K562 (cell line): ENCODE measurements at regions not wholly inside any gene's neighbourhood (a gene's known extent, or its start where the extent isn't known, plus 50 kb on each side); places are given as distances from the start of the nearest gene placed in this dataset.

Experiments
- ATAC-seq: fragments of 200-7000 bp; cut with Tn5 transposase; 3 replicates; pipeline ENCODE4 v1.9.1; 2020; ENCODE audit warnings: moderate library complexity
- BruUV-seq: library from RNA; stranded (reverse); fragments of 400-500 nt; replicated peaks from 2 replicates; lab custom pipeline; 2021; lab: Mats Ljungman, UMichigan
- CTCF ChIA-PET: fragments of 300-600 bp; formaldehyde crosslinking; extraction: SDS; loops from one replicate; lab custom pipeline; 2021; ENCODE audit warnings: low intra/inter-chr PET ratio; lab: Yijun Ruan, JAX
- POLR2A ChIA-PET: fragments of 300-600, 350-650 bp; sonication (Branson Sonifier 250); formaldehyde crosslinking; extraction: SDS; loops from one replicate; lab custom pipeline; 2021; ENCODE audit warnings: antibody characterized with exemption, inconsistent platforms; lab: Yijun Ruan, JAX
- DNase-seq, 4 experiments: peaks; one replicate each; pipeline versions ENCODE4 v3.0.0 to v3.0.0-alpha.2; 2011 to 2018; ENCODE audit warnings: low spot score in 3 of 4, mixed read lengths in 3 of 4; ENCODE audit errors: extremely low read depth in 1 of 4
- FAIRE-seq: peaks from 2 replicates; lab custom pipeline; 2011; peaks lifted over from hg19 to GRCh38; lab: Jason Lieb, UNC
- H2AFZ ChIP-seq: 2 replicates; pipeline ENCODE4 v1.6.0; 2011; ENCODE audit warnings: low read depth, low read length, control low read depth, inconsistent platforms
- H3K27ac ChIP-seq: fragments of 200-600 bp; 3 replicates; pipeline ENCODE4 v1.8.0; 2011; ENCODE audit warnings: low read depth, mild to moderate bottlenecking, control low read depth, inconsistent platforms, low read length, moderate library complexity, mixed read lengths; ENCODE audit errors: extremely low read depth
- H3K27me3 ChIP-seq, 2 experiments: fragments of 300-600 bp in 1 of 2; 2 replicates in 1 of 2; 3 replicates in 1 of 2; pipeline versions ENCODE4 v1.6.0 to v1.8.0; 2011; ENCODE audit warnings: inconsistent platforms in 2 of 2, low read length in 2 of 2, mild to moderate bottlenecking in 1 of 2, mixed read lengths in 1 of 2, moderate library complexity in 1 of 2; ENCODE audit not compliant: control insufficient read depth in 2 of 2, insufficient read depth in 2 of 2
- H3K36me3 ChIP-seq: fragments of 300-600 bp; 3 replicates; pipeline ENCODE4 v1.8.0; 2011; ENCODE audit warnings: mild to moderate bottlenecking, low read length, inconsistent platforms; ENCODE audit not compliant: control insufficient read depth, insufficient read depth
- H3K4me1 ChIP-seq, 2 experiments: fragments of 200-600 bp in 1 of 2; replicated peaks in 1 of 2; 2 replicates in 1 of 2; 3 replicates in 1 of 2; pipeline versions ENCODE4 v1.5.1 to v1.8.0; 2011; ENCODE audit warnings: inconsistent platforms in 2 of 2, low read length in 2 of 2, mild to moderate bottlenecking in 1 of 2, mixed read lengths in 1 of 2, moderate library complexity in 1 of 2; ENCODE audit not compliant: control insufficient read depth in 2 of 2, insufficient read depth in 2 of 2
- H3K4me2 ChIP-seq: 2 replicates; pipeline ENCODE4 v1.6.1; 2011; ENCODE audit warnings: low read length, control low read depth, inconsistent platforms, mixed read lengths; ENCODE audit not compliant: insufficient read depth
- H3K4me3 ChIP-seq: fragments of 200-600 bp; sonication (generic), shearing (Covaris generic); 2 replicates; pipeline ENCODE4 v1.5.1; 2016; ENCODE audit warnings: control low read depth, inconsistent platforms
- H3K79me2 ChIP-seq: fragments of 200-600 bp; 3 replicates; pipeline ENCODE4 v1.8.0; 2011; ENCODE audit warnings: low read length, inconsistent platforms; ENCODE audit not compliant: control insufficient read depth, insufficient read depth
- H3K9ac ChIP-seq, 2 experiments: 2 replicates each; pipeline versions ENCODE4 v1.6.0 to v1.6.1; 2011; ENCODE audit warnings: low read depth in 2 of 2, low read length in 2 of 2, control low read depth in 1 of 2, inconsistent platforms in 1 of 2, mild to moderate bottlenecking in 1 of 2, mixed read lengths in 1 of 2; ENCODE audit not compliant: insufficient read depth in 1 of 2
- H3K9me1 ChIP-seq: one replicate; pipeline ENCODE4 v1.6.0; 2011; ENCODE audit warnings: inconsistent platforms, mild to moderate bottlenecking, low read length, moderate library complexity; ENCODE audit not compliant: control insufficient read depth, insufficient read depth
- H3K9me3 ChIP-seq: replicated peaks from 2 replicates; pipeline ENCODE4 v1.5.1; 2011; ENCODE audit warnings: low read depth, low read length, inconsistent platforms; ENCODE audit not compliant: control insufficient read depth, insufficient read depth
- H4K20me1 ChIP-seq: replicated peaks from 2 replicates; pipeline ENCODE4 v1.6.1; 2011; ENCODE audit warnings: low read length, inconsistent platforms, mixed read lengths; ENCODE audit not compliant: control insufficient read depth, insufficient read depth
- CTBP1 ChIP-seq: fragments of 450-650 bp; IDR thresholded peaks from 2 replicates; pipeline ENCODE4 v1.6.1; 2016; ENCODE audit warnings: borderline replicate concordance
- ESRRA ChIP-seq: fragments of 450-650 bp; IDR thresholded peaks from 2 replicates; pipeline ENCODE4 v1.6.1; 2014; ENCODE audit warnings: low read depth, mild to moderate bottlenecking, moderate library complexity, borderline replicate concordance
- EZH2 ChIP-seq: IDR thresholded peaks from 2 replicates; pipeline ENCODE4 v1.6.1; 2012; ENCODE audit warnings: low read depth, mild to moderate bottlenecking, inconsistent platforms, low read length, borderline replicate concordance
- NFIX ChIP-seq: fragments of 250-450 bp; sonication (Bioruptor Pico); IDR thresholded peaks from 2 replicates; pipeline ENCODE4 v1.4.0; 2020; ENCODE audit warnings: low read depth, mild to moderate bottlenecking, moderate library complexity
- RBM34 ChIP-seq: fragments of 200-400 bp; formaldehyde crosslinking; IDR thresholded peaks from 2 replicates; pipeline ENCODE4 v1.6.1; 2018; ENCODE audit warnings: low read length, borderline replicate concordance; ENCODE audit not compliant: insufficient read depth
- SMARCA4 ChIP-seq: fragments of 450-650 bp; IDR thresholded peaks from 2 replicates; pipeline ENCODE4 v1.6.1; 2016
- SNRNP70 ChIP-seq: fragments of 200-400 bp; formaldehyde crosslinking; optimal IDR thresholded peaks from 2 replicates; pipeline ENCODE3; 2017; ENCODE audit warnings: low read depth, low read length
- STAT5B ChIP-seq: fragments of 250-450 bp; sonication (Bioruptor Pico); IDR thresholded peaks from 2 replicates; pipeline ENCODE4 v1.8.0; 2021; ENCODE audit warnings: mild to moderate bottlenecking, inconsistent platforms
- TBP ChIP-seq: optimal IDR thresholded peaks from 2 replicates; pipeline ENCODE3; 2011; ENCODE audit warnings: low read depth, low read length, improper control_type of control experiment
- ZNF79 ChIP-seq: fragments of 250-450 bp; sonication (Bioruptor Pico); IDR thresholded peaks from 2 replicates; pipeline ENCODE4 v1.4.0; 2020; ENCODE audit warnings: low read depth, mild to moderate bottlenecking, moderate library complexity
- WGBS: fragments of 100-300 bp; shearing (Covaris generic); methylation state at CpG from one replicate; pipeline ENCODE4 v1.1.6; 2016; ENCODE audit warnings: low coverage, mixed read lengths; ENCODE audit not compliant: insufficient coverage; ENCODE audit errors: missing lambda C conversion rate; 5-methylcytosine and 5-hydroxymethylcytosine counted together
- in situ Hi-C: fragments of 300-500 bp; cut with MboI; formaldehyde crosslinking; loops from 4 replicates; pipeline ENCODE4 v1.15.0; 2018; ENCODE audit warnings: inconsistent platforms, mixed read lengths
- intact Hi-C: fragments of 100-400 bp; cut with micrococcal nuclease; formaldehyde crosslinking; loops from 2 replicates; pipeline ENCODE4 v1.14.2; 2022

GRCh38 chrX:40179283-40179682 lies 81.5 kb upstream of the BCOR start:
- no peaks in the 10 kb centered on the region for H4K20me1 ChIP-seq
- no peak overlapping the region for H3K27ac ChIP-seq
- intact Hi-C loops (loop anchor here (10.0 kb wide), 2 partner anchors 164 to 286 kb away; no protein-coding TSS in a partner anchor), in situ Hi-C loops (no loop called here)
- no peaks in the 10 kb centered on the region for H3K27me3 ChIP-seq
- peaks cover 25% of the 10 kb centered on the region for H3K79me2 ChIP-seq
- no peak overlapping the region for H3K4me3 ChIP-seq
- H3K4me1 ChIP-seq, result peaks cover 14 to 28% of the 10 kb centered on the region in 2 experiments; a peak in 4 of 5 replicates
- no peak for TF ChIP-seq SNRNP70
- TF ChIP-seq RBM34, result no peak
- TF ChIP-seq ESRRA, result no peak
- no peak for TF ChIP-seq TBP
- TF ChIP-seq NFIX (CRISPR knock-in tag), result no peak
- no peak for TF ChIP-seq ZNF79
- no peak for TF ChIP-seq SMARCA4
- TF ChIP-seq EZH2, result no peak
- no peak for TF ChIP-seq STAT5B (CRISPR knock-in tag)
- no peak for TF ChIP-seq CTBP1
- no TSS peak for BruUV-seq
- H3K9me3 ChIP-seq, result peaks cover 3% of the 10 kb centered on the region
- H3K36me3 ChIP-seq, result no peaks in the 10 kb centered on the region
- ATAC-seq (no peak), DNase-seq (no peak), FAIRE-seq (no peak)
- 76% methylated on average over 7 of the region's 7 CpGs for WGBS
- POLR2A ChIA-PET, result interaction anchor here (0.7 to 1.1 kb wide), 3 partner anchors 10 to 63 kb away, joined by 3 to 5 read pairs (median 3); no protein-coding TSS in a partner anchor
- no peak overlapping the region for H2AFZ ChIP-seq
- no peak overlapping the region for H3K4me2 ChIP-seq
- no peaks in the 10 kb centered on the region for H3K9me1 ChIP-seq
- no peak overlapping the region for H3K9ac ChIP-seq
- CTCF ChIA-PET, result no interaction called here
